SK-N-SH (cell line): ENCODE measurements at regions not wholly inside any gene's neighbourhood (a gene's known extent, or its start where the extent isn't known, plus 50 kb on each side); places are given as distances from the start of the nearest gene placed in this dataset.
A peak's percentile ranks its signal among the peaks of the same experiment; 100 is the strongest.

Experiments
- CTCF ChIA-PET: fragments of 300-600, 350-600 bp; formaldehyde crosslinking; extraction: SDS; loops from one replicate; lab custom pipeline; 2021; lab: Yijun Ruan, JAX
- POLR2A ChIA-PET: fragments of 350-600 bp; sonication (Branson Sonifier 250); formaldehyde crosslinking; extraction: SDS; loops from one replicate; lab custom pipeline; 2020; ENCODE audit warnings: antibody characterized with exemption, inconsistent platforms; lab: Yijun Ruan, JAX
- DNase-seq: peaks from one replicate; pipeline ENCODE4 v3.0.0; 2012
- H2AFZ ChIP-seq: fragments of 200-600 bp; sonication (generic); 2 replicates; pipeline ENCODE4 v1.8.1; 2016; ENCODE audit warnings: antibody characterized with exemption, mild to moderate bottlenecking, low read depth
- H3F3A ChIP-seq: fragments of 200-600 bp; sonication (generic); replicated peaks from 2 replicates; pipeline ENCODE3; 2016; ENCODE audit warnings: antibody characterized with exemption, mild to moderate bottlenecking; ENCODE audit not compliant: insufficient read depth
- H3K27ac ChIP-seq, 2 experiments: fragments of 200-500 bp in 1 of 2; fragments of 200-600 bp in 1 of 2; sonication (Bioruptor generic) in 1 of 2; sonication (generic), shearing (Covaris generic) in 1 of 2; 2 replicates each; pipeline versions ENCODE4 v1.5.1 to v1.6.1; 2014 to 2016; ENCODE audit warnings: low read depth in 2 of 2, inconsistent platforms in 1 of 2, low read length in 1 of 2, mild to moderate bottlenecking in 1 of 2, mixed read lengths in 1 of 2
- H3K27me3 ChIP-seq: fragments of 200-600 bp; sonication (generic), shearing (Covaris generic); 2 replicates; pipeline ENCODE4 v1.6.1; 2016; ENCODE audit warnings: mixed run types; ENCODE audit not compliant: insufficient read depth
- H3K36me3 ChIP-seq, 2 experiments: fragments of 200-500 bp in 1 of 2; fragments of 200-600 bp in 1 of 2; sonication (Bioruptor generic) in 1 of 2; sonication (generic) in 1 of 2; replicated peaks in 1 of 2; 2 replicates each; pipeline versions ENCODE3 to v1.5.1; 2014 to 2016; ENCODE audit warnings: low read length in 1 of 2, mild to moderate bottlenecking in 1 of 2; ENCODE audit not compliant: insufficient read depth in 2 of 2, control insufficient read depth in 1 of 2
- H3K4me1 ChIP-seq, 2 experiments: fragments of 200-500 bp in 1 of 2; fragments of 200-600 bp in 1 of 2; sonication (Bioruptor generic) in 1 of 2; sonication (generic), shearing (Covaris generic) in 1 of 2; 2 replicates each; pipeline versions ENCODE4 v1.5.1 to v1.6.1; 2014 to 2016; ENCODE audit warnings: low read depth in 1 of 2, low read length in 1 of 2, mixed run types in 1 of 2; ENCODE audit not compliant: insufficient read depth in 2 of 2, control insufficient read depth in 1 of 2
- H3K4me2 ChIP-seq: fragments of 200-600 bp; sonication (generic), shearing (Covaris generic); 2 replicates; pipeline ENCODE4 v1.6.1; 2017; ENCODE audit warnings: mixed run types
- H3K4me3 ChIP-seq, 2 experiments: fragments of 200-500 bp in 1 of 2; fragments of 200-600 bp in 1 of 2; sonication (Bioruptor generic) in 1 of 2; sonication (generic), shearing (Covaris generic) in 1 of 2; 2 replicates each; pipeline versions ENCODE4 v1.5.1 to v1.8.1; 2014 to 2016; ENCODE audit warnings: low read depth in 2 of 2, inconsistent platforms in 1 of 2, low read length in 1 of 2, mild to moderate bottlenecking in 1 of 2, mixed read lengths in 1 of 2, moderate library complexity in 1 of 2
- H3K79me2 ChIP-seq: fragments of 200-600 bp; sonication (generic); 2 replicates; pipeline ENCODE4 v1.8.1; 2017; ENCODE audit warnings: mild to moderate bottlenecking; ENCODE audit not compliant: insufficient read depth
- H3K9ac ChIP-seq: fragments of 200-600 bp; sonication (generic); 2 replicates; pipeline ENCODE4 v1.6.1; 2017; ENCODE audit warnings: mixed run types
- H3K9me2 ChIP-seq: fragments of 200-600 bp; sonication (generic); 2 replicates; pipeline ENCODE4 v1.6.1; 2017; ENCODE audit warnings: mixed run types
- H3K9me3 ChIP-seq: fragments of 200-600 bp; sonication (generic); 2 replicates; pipeline ENCODE4 v1.6.1; 2017; ENCODE audit warnings: mixed run types, mild to moderate bottlenecking, moderate library complexity
- H4K20me1 ChIP-seq: fragments of 200-600 bp; sonication (generic); 2 replicates; pipeline ENCODE4 v1.6.1; 2017; ENCODE audit warnings: mild to moderate bottlenecking, mixed run types; ENCODE audit not compliant: insufficient read depth
- GABPA ChIP-seq: IDR thresholded peaks from 2 replicates; pipeline ENCODE4 v1.4.0; 2012; ENCODE audit warnings: low read depth, mild to moderate bottlenecking
- MXI1 ChIP-seq: IDR thresholded peaks from 2 replicates; pipeline ENCODE4 v1.6.1; 2012; ENCODE audit warnings: mild to moderate bottlenecking, low read depth, low read length, improper control_type of control experiment
- TEAD4 ChIP-seq: IDR thresholded peaks from 2 replicates; pipeline ENCODE4 v1.4.0; 2012; ENCODE audit warnings: mild to moderate bottlenecking, borderline replicate concordance; ENCODE audit not compliant: insufficient read depth
- WGBS: methylation state at CpG from one replicate; pipeline ENCODE4 v1.1.6; 2017; ENCODE audit warnings: low lambda C conversion rate; 5-methylcytosine and 5-hydroxymethylcytosine counted together
- TF ChIP-seq, protein P1 (sequence below): fragments of 200-600 bp; sonication (generic); IDR thresholded peaks from 2 replicates; pipeline ENCODE4 v1.6.1; 2017; ENCODE audit warnings: antibody characterized with exemption, mild to moderate bottlenecking, moderate library complexity
- TF ChIP-seq, protein P2 (sequence below): IDR thresholded peaks from 2 replicates; pipeline ENCODE4 v1.6.1; 2012; ENCODE audit warnings: mild to moderate bottlenecking, low read depth, low read length, moderate library complexity
- TF ChIP-seq, protein P3 (sequence below): fragments of 150-350 bp; IDR thresholded peaks from 2 replicates; pipeline ENCODE4 v1.6.1; 2016; ENCODE audit warnings: mild to moderate bottlenecking, low read depth, low read length

DNA sequence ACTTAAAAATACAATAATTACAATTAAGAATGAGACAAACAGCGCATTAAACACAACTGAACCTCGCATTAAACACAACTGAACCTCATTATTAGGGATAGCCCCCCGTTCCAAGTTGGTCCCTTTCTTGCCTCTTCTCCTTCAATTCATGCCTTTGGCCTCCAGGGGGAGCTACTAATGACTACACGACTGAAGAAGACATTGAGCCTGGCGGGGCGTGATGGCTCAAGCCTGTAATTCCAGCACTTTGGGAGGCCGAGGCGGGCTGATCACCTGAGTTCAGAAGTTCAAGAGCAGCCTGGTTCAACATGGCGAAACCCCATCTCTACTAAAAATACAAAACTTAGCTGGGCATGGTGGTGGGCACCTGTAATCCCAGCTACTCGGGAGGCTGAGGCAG, 56.4 kb upstream of the NWD2 start:
- no peaks in the 10 kb centered on the region for H4K20me1 ChIP-seq
- 8% methylated on average over 10 of the region's 10 CpGs for WGBS
- H3K9me3 ChIP-seq, result no peaks in the 10 kb centered on the region
- H3K4me1 ChIP-seq, result no peaks in the 10 kb centered on the region
- H3K27ac ChIP-seq, result no peak overlapping the region
- CTCF ChIA-PET, result interaction anchor here (1.2 kb wide), 1 partner anchor 12 kb away, joined by 3 read pairs; no protein-coding TSS in a partner anchor
- DNase-seq, result peak; percentile 3
- H3K27me3 ChIP-seq, result no peaks in the 10 kb centered on the region
- H3K79me2 ChIP-seq, result no peaks in the 10 kb centered on the region
- H2AFZ ChIP-seq, result no peak overlapping the region
- POLR2A ChIA-PET, result no interaction called here
- no peaks in the 10 kb centered on the region for H3K36me3 ChIP-seq
- no peaks in the 10 kb centered on the region for H3K9me2 ChIP-seq
- no peak overlapping the region for H3K4me2 ChIP-seq
- H3K4me3 ChIP-seq, result no peak overlapping the region
- TF ChIP-seq, protein P1, sequence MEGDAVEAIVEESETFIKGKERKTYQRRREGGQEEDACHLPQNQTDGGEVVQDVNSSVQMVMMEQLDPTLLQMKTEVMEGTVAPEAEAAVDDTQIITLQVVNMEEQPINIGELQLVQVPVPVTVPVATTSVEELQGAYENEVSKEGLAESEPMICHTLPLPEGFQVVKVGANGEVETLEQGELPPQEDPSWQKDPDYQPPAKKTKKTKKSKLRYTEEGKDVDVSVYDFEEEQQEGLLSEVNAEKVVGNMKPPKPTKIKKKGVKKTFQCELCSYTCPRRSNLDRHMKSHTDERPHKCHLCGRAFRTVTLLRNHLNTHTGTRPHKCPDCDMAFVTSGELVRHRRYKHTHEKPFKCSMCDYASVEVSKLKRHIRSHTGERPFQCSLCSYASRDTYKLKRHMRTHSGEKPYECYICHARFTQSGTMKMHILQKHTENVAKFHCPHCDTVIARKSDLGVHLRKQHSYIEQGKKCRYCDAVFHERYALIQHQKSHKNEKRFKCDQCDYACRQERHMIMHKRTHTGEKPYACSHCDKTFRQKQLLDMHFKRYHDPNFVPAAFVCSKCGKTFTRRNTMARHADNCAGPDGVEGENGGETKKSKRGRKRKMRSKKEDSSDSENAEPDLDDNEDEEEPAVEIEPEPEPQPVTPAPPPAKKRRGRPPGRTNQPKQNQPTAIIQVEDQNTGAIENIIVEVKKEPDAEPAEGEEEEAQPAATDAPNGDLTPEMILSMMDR, result peak; percentile 45; the same call in 1 of the 2 replicates
- TF ChIP-seq TEAD4 (no peak), MXI1 (no peak), GABPA (no peak)
- TF ChIP-seq, protein P2, sequence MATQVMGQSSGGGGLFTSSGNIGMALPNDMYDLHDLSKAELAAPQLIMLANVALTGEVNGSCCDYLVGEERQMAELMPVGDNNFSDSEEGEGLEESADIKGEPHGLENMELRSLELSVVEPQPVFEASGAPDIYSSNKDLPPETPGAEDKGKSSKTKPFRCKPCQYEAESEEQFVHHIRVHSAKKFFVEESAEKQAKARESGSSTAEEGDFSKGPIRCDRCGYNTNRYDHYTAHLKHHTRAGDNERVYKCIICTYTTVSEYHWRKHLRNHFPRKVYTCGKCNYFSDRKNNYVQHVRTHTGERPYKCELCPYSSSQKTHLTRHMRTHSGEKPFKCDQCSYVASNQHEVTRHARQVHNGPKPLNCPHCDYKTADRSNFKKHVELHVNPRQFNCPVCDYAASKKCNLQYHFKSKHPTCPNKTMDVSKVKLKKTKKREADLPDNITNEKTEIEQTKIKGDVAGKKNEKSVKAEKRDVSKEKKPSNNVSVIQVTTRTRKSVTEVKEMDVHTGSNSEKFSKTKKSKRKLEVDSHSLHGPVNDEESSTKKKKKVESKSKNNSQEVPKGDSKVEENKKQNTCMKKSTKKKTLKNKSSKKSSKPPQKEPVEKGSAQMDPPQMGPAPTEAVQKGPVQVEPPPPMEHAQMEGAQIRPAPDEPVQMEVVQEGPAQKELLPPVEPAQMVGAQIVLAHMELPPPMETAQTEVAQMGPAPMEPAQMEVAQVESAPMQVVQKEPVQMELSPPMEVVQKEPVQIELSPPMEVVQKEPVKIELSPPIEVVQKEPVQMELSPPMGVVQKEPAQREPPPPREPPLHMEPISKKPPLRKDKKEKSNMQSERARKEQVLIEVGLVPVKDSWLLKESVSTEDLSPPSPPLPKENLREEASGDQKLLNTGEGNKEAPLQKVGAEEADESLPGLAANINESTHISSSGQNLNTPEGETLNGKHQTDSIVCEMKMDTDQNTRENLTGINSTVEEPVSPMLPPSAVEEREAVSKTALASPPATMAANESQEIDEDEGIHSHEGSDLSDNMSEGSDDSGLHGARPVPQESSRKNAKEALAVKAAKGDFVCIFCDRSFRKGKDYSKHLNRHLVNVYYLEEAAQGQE, result no peak
- TF ChIP-seq, protein P3, sequence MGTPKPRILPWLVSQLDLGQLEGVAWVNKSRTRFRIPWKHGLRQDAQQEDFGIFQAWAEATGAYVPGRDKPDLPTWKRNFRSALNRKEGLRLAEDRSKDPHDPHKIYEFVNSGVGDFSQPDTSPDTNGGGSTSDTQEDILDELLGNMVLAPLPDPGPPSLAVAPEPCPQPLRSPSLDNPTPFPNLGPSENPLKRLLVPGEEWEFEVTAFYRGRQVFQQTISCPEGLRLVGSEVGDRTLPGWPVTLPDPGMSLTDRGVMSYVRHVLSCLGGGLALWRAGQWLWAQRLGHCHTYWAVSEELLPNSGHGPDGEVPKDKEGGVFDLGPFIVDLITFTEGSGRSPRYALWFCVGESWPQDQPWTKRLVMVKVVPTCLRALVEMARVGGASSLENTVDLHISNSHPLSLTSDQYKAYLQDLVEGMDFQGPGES, result no peak
- TF ChIP-seq, all 33 proteins: peak for 1
- no peak overlapping the region for H3K9ac ChIP-seq
- no peaks in the 10 kb centered on the region for H3F3A ChIP-seq
